GM20000 (cell line): ENCODE measurements at regions not wholly inside any gene's neighbourhood (a gene's known extent, or its start where the extent isn't known, plus 50 kb on each side); places are given as distances from the start of the nearest gene placed in this dataset.

ENCODE experiments used
- DNase-seq: peaks from one replicate; pipeline ENCODE4 v3.0.0; 2012; ENCODE audit warnings: low spot score
- TF ChIP-seq, protein P1 (sequence below): IDR thresholded peaks from 2 replicates; pipeline ENCODE4 v1.5.1; 2012; ENCODE audit warnings: mild to moderate bottlenecking, control low read depth; ENCODE audit errors: extremely low read depth, missing control alignments

DNA sequence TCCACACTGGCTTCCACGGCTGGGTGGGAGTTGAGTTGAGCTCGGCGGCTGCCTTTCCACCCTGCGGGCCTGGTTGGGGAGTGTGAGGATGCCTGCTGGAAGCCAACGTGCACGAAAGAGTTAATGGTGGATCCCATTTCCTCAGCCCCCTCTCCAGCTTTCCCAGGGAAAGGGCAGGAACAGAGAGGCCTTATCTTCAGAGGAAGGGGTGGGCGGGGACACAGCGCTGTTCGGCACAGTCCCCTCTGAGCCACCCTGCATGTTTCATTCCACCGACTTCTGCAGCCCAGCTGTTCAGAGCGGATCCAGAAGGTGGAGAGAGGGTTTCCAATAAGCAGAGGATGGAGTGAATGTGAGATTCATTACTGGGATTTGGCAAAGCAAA, 295.3 kb downstream of the SEC14L1 start:
- TF ChIP-seq, protein P1, sequence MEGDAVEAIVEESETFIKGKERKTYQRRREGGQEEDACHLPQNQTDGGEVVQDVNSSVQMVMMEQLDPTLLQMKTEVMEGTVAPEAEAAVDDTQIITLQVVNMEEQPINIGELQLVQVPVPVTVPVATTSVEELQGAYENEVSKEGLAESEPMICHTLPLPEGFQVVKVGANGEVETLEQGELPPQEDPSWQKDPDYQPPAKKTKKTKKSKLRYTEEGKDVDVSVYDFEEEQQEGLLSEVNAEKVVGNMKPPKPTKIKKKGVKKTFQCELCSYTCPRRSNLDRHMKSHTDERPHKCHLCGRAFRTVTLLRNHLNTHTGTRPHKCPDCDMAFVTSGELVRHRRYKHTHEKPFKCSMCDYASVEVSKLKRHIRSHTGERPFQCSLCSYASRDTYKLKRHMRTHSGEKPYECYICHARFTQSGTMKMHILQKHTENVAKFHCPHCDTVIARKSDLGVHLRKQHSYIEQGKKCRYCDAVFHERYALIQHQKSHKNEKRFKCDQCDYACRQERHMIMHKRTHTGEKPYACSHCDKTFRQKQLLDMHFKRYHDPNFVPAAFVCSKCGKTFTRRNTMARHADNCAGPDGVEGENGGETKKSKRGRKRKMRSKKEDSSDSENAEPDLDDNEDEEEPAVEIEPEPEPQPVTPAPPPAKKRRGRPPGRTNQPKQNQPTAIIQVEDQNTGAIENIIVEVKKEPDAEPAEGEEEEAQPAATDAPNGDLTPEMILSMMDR: no peak
- no peak for DNase-seq

DNA sequence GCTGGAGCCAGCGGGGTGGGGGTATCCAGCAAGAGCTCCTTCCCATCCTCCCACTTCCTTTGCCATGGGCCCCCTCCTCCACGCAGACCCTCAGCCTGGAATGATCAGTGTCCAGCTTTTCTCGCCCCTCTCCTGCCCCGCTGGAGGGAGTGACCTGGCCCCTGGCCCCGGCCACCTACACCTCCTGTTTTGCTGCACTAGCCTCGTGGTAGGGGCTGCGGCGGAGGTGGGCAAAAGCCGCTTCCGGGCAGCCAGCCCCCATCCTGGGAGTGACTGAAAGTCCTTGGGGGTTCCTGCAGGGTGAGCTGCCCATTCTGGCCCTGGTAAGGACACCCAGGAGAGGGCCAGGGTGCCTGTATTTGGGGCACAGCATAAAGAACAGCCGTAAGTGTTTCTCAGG, 295.7 kb downstream of the SEC14L1 start:
- TF ChIP-seq, protein P1: no peak

DNA sequence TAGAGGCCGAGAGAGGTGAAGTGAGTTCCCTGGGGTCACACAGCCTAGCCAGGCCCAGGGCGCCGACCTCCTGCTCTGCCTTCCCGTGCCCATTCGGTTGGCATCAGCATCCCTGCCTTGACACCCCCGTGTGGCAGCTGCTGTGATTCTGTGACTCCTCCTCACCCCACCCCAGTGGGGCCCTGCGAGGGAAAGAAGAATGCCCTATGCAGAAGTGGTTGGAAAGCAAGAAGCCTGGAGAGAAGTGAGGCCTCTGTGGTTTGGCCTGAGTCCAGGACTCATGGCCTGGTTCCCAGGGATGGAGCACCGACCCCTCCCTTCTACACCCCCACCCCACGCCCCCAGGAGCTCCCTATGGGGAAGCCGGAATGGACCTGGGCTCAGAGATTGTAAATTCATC, 296.2 kb downstream of the SEC14L1 start:
- no peak for DNase-seq
- TF ChIP-seq, protein P1: no peak

More for the DNA sequence above, 295.7 kb downstream of the SEC14L1 start:
- no peak for DNase-seq

DNA sequence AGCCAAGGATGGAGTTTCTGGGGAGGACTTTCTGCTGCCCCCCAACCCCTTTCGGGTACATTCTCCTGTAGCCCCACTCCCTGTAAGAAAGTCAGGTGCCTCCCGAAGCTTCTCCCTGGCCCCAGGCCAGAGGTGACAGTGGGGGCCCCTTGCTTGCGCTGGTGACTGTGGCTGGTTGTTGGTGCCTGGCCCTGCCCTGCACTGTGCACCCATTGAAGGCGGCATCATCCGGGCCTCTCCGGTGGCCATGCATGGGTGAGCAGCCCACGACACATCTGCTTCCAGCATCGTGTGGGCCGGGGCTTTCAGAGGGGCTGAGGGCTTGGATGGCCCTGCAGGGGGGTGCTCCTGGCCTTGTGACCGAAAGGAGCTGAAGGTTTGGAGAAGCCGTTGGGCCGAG, 297.0 kb downstream of the SEC14L1 start:
- DNase-seq: no peak
- TF ChIP-seq, protein P1: no peak

DNA sequence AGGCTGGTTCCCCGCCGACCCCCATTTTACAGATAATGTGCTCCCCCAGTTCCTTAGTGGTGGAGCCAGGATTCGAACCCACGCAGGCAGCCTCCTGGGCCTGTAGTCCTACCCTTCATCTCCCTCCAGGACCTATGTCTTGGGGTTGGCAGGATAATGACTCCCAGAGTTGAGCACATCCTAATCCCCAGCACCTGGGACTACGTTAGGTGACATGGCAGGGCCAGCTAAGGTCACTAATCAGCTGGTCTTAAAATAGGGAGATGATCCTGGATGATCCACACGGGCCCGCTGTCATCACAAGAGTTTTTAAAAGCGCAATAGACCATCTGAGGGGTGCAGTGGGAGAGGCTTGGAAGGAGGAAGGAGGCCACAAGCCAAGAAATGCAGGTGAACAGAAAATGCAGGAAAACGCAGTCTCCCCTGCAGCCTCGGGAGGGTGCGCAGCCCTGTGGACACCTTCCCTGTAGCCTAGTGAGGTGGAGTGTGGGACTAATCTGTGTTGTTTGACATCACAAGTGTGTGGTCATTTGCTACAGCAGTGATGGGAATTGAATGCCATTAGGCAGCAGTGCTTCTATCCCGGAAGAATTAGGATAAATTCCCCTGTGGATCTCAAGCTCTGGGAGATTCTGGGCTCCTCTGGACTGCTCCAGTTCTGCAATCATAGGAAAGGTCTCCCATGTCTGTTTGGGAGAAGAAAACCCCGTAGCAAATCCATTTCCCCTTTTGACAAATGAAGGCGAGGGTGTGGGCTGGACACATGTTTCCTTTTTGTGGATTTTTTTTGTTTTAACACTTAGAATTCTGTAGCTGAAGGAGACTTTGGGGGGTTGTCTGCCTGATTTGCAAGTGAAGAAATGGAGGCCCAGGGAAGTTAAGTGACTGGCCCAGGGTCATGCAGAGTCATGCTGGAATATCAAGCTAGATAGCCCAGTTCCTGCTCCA, 297.7 kb downstream of the SEC14L1 start:
- DNase-seq: no peak
- TF ChIP-seq, protein P1: no peak

DNA sequence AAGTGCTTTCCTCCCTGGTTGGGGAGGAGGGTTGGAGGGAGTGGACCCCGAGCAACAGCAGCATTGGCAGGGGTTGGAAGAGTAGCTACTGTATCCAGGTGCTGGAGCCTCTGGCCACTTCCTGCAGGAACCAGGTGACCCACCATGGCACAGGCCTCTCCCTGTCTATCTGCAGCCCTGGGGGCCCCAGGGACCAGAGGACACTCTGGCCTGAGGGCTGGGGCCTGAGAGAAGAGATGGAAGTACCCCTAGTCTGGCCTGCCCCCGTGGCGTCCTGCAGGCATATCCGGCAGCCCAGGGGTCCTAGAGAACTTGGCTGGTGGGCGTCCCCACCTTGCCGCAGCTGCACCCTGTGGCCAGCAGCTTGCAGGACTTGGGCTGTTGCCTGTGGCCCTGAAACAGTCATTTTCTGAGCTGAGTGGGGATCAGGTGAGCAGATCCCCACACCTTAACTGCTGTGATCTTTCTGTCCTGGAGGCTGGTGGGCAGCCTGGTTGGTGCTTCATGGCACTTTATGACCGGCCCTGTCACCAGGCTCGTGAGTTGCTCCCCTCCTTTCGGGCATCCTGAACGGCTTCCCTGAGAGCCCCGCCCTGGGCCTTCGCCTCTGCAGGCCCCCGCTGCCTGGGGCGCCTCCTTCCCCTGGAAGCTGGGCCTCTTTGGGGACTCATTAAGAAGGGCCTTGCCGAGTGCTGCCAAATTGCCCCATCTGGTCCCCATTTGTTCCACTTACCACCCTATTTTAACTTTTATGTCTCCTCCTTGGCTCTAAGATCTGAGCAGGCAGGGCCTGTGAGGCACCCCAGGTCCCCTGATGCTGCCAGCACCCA, 298.6 kb downstream of the SEC14L1 start:
- DNase-seq: no peak
- TF ChIP-seq, protein P1: no peak

DNA sequence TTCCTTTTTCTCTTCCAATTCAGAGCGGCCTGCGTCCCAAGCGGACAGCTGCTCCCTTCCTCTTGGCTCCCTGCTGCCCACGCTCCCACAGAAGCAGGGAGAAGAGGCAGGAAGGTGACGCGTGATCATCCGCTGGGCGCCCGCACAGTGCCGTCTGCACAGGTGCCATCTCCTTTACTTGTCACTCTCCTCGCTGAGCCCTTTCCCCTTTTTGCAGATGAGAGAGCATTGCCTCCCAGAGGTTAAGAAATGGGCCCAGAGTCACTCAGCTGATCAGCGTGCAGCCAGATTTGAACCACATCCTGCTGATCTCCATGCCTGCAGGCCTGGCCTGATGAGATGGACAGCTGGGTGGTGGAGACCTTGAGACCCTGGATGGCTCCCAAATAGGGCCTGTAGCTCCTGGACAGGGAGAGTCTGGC, 299.8 kb downstream of the SEC14L1 start:
- DNase-seq: no peak
- TF ChIP-seq, protein P1: no peak
